HuH-7.5 (cell line): ENCODE measurements at regions not wholly inside any gene's neighbourhood (a gene's known extent, or its start where the extent isn't known, plus 50 kb on each side); places are given as distances from the start of the nearest gene placed in this dataset.
"Not testable (repeated sequence)": the region's sequence is repeated elsewhere in the genome, so short reads cannot be mapped to it uniquely, and the experiment has no call there.

Experiments
- DNase-seq: peaks from one replicate; pipeline ENCODE4 v3.0.0; 2011; ENCODE audit warnings: low spot score

DNA sequence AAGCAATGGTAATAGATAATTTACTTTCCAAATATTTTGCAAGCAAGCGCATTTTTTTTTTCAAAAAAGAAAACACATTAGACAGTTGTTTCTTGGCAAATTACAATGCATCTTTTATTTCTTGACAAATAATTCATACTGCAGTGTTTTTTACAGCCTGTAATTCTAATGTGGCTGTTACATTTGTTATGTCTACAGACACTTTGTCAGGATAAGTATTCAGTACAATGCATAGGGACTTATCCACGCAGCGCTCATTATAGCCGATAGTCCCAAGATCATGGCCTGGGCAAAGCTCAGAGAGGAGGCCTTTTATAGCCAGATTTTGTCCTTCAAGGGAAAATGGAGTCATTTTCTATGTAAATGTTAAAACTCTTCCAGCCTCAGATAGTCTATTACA lies 123.0 kb upstream of the FANCL start:
- no peak for DNase-seq

DNA sequence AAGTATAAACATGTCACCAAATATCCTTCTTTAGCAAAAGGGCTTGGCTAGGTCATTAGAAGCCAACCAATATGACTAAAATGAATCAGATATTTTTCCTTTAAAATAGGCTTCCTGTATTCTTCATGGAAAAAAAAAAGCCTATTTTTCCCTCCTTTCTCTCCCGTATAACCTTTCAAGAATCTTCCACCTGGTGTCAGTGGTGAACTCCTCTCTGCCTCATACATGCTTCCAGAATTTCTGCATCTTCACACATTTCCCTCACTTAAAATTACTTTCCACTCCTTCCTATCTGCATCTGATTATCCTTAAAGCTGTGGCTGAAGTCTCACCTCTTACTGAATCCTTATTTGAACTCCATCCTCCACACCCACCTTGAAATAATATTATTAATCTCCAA lies 116.9 kb upstream of the FANCL start:
- no peak for DNase-seq

DNA sequence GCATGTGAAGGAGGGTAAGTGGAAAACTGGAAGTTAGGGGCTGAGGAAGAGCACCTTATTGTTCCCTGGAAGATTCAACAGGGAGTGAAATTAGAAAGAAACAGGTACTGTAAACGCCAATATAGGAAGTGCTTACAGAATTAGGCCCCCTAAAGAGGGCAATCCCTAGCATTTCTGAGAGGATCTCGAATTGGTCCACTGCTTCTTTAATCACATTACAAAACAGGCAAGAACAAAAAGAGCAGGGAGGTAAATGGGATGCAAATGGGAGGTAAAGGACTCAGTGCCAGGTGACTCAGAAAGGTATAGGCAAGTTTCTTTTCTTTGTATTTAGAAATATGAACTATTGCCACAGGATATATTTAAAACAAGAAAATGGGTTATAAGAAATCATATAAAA lies 116.4 kb upstream of the FANCL start:
- DNase-seq, result no peak

DNA sequence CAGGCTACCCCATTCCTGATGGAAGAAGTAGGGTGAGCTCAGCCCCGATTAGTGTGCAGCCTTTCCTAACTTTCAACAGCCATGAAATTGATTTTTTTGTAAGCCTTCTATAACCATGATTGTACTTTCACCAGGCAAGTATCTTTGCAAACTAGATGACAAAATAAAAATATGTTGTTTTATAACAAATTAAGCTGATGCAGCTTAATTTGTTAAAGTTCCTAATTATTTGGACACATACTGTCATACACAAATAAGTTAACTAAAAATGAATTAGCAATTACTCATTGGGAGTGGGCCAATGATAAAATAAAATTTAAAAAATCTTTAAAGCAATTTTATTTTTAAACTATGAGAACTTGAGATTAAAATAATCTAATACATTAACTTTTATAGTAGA lies 113.1 kb upstream of the FANCL start:
- no peak for DNase-seq

DNA sequence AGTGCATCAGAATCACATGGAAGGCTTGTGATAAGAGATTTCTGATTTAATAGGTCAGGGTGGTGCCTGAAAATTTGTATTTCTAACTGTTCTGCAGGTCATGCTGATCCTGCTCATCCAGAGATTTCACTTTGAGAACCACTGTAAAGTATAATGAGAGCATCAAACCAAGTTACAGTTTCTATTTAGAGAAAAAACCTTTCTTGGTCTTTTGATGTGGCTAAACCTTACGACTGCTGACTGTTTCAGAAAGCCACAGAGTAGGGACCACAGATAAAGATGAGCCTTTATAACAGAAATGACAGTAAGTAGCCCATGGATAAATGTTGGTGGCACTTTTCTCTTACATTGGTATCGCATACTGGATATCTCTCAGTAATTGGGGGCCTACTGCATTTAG lies 109.4 kb upstream of the FANCL start:
- no peak for DNase-seq

DNA sequence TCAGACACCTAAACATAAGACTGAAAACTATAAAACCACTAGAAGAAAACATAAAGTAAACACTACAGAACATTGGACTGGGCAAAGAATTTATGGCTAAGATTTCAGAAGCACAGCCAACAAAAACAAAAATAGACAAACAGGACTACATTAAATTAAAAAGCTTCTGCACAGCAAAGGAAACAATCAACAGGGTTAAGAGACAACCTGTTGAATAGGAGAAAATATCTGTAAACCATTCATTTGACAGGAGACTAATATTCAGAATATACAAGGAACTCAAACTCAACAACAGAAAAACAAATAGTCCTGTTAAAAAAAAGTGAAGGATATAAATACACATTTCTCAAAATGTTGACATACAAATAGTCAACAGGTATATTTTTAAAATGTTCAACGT lies 106.7 kb upstream of the FANCL start:
- DNase-seq, result no peak

DNA sequence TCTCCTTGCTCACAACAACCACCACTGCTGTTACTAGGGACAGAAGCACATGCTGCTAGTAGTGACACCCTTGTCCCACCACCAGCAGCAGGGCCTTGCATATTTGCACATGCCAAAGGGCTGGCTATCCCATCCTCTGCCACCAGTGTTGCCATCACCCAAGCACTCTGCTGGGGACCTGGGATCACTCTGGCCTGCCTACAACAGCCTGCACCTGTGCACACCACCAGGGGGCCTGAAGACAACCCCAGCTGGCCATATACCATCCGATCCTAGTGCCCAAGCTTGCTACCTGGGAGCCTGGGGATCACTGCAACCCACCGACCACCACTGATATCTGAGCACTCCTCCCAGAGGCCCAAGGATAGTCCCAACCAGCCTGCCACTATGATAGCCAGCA lies 99.9 kb upstream of the FANCL start:
- no peak for DNase-seq

DNA sequence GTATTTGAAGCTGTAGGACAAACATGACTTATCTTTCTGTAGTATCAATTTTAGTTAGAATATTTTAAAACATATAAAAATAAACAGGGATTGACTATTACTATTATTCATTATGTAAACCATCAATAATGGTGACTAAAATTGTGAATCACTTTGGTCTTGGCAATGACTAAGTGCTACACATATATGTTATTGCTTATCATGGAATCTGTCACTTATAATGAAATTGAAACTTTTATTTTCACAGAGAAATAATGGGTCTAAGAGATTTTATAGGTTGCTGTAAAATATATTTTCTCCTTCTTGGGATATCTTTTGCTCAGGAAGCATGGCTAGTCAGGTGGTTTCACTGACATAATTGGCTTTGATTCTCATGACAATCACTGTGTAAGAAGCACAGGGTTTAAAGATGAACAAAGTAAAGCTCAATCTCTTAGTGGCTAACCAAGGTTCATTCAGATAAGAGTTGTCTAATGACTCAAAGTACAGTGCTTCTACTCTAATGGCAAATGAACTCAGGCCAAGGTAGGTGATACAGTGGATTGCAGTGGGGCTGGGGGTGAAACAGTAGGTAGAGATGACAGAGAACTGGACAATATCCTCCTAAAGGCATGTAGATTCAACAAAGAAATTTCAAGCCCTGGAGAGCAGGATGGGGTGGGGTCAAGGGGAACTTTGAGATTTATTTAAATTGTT lies 98.6 kb upstream of the FANCL start:
- no peak for DNase-seq

DNA sequence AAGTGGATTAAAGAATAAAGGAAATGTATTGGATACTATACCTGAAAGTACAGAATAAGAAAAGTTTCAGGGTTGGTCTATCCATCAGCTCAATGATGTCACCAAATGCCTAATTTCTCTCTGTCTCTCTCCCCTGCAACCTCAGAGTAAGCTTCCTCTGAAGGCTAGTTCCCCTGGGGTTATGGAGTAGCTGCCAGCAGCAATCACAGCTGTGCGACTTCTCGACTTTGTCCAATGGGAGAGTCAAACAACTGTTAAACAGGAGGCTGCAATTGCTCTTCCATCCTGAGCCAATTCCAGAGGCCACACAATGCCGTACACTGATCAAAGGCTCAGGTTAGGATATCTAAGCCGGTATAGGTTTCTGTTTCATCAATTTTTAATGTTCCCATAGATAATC lies 95.3 kb upstream of the FANCL start:
- no peak for DNase-seq

DNA sequence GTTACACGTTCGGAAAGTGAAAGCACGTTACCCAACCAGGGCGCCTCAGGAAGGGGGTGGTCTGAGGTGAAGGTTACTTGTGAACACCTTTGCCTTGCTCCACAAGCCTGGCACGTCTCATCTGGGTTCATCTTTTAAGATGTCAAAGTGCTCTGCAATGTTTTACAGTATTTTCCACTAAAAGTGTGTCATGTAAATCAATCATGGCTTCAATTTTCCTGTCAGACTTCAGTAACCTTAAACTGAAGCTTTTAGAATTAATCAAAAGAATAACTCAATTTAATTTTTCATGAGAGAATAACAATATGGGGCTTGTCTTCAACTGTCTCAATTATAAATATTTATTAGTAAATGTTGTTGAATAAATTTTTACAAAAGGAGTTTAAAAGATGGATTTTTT lies 93.3 kb upstream of the FANCL start:
- no peak for DNase-seq

DNA sequence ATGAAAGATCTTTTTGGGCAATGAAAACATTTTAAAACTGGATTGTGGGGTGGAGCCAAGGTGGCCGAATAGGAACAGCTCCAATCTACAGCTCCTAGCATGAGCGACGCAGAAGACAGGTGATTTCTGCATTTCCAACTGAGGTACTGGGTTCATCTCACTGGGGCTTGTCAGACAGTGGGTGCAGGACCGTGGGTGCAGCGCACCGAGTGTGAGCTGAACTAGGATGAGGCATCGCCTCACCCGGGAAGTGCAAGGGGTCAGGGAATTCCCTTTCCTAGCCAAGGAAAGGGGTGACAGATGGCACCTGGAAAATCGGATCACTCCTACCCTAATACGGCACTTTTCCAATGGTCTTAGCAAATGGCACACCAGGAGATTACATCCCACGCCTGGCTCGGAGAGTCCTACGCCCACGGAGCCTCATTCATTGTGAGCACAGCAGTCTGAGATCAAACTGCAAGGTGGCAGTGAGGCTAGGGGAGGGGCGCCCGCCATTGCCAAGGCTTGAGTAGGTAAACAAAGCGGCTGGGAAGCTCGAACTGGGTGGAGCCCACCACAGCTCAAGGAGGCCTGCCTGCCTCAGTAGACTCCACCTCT lies 84.3 kb upstream of the FANCL start:
- DNase-seq, result not testable (repeated sequence)

DNA sequence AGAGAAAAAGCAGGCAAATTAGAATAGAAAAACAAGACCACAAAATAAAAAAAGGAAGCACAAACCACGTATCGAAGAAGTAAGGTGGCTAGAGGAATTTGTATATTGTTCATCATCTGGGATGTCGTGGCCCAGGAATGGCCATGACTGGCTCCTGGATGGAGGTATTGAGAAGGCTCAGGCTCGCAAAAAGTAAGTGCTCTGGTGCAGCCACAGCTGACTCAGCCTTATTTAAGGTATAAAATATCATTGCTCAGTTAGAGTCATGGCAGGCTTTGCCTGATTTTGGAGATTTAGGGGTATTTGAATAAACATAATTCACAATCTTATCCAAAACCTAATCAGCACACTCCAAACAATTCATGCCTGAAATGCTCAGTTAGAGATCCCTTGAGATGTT lies 78.4 kb upstream of the FANCL start:
- no peak for DNase-seq

DNA sequence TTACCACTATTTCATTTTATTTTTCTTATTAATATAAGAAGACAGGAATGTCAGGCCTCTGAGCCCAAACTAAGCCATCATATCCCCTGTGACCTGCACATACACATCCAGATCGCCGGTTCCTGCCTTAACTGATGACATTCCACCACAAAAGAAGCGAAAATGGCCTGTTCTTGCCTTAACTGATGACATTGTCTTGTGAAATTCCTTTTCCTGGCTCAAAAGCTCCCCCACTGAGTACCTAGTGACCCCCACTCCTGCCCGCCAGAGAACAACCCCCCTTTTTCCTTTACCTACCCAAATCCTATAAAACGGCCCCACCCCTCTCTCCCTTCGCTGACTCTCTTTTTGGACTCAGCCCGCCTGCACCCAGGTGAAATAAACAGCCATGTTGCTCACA lies 77.8 kb upstream of the FANCL start:
- DNase-seq, result not testable (repeated sequence)

DNA sequence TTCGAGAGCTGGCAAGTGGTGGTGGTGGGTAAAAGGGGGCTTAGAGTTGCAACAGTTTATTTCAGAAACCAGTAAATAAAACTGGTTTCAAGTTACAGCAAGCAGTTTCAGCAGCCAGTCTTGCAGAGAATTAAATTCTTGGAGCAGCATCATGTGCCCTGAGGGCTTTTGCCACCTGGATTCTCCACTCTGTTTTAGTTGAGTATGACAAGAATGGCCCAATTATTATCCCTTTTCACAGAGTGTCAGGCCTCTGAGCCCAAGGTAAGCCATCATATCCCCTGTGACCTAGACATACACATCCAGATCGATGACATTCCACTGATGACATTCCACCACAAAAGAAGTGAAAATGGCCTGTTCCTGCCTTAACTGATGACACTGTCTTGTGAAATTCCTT lies 72.8 kb upstream of the FANCL start:
- no peak for DNase-seq

DNA sequence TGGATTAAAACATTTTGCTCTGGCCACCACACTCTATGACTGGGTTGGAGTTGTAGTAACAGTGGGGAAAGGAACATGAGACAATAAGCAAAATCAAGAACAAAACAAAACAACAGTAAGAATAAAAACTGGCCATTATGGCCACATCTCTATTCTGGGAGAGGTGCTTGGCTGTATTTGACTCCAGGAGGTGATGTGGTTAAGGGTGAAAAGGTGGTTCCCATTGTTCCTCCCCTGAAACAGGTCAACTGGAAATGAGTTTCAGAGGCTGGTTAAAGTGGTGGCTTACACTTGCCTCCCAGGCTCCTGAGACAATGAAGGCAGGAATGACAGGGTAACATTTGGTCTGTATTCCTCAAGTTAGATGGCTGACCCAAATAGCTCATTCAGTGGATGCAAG lies 67.3 kb upstream of the FANCL start:
- DNase-seq, result no peak

DNA sequence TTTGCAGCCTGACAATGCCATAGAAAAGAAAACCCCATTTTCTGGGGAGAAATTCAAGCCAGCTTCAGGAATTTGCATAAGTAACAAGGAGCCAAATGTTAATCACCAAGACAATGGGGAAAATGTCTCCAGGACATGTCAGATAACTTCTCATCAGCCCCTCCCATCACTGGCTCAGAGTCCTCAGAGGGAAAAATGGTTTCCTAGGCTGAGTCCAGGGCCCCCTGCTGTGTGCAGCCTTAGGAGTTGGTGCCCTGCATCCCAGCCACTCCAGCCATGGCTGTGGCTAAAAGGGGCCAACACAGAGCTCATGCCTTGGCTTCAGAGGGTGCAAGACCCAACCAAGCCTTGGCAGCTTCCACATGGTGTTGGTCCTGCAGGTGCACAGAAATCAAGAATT lies 63.7 kb upstream of the FANCL start:
- DNase-seq, result no peak

DNA sequence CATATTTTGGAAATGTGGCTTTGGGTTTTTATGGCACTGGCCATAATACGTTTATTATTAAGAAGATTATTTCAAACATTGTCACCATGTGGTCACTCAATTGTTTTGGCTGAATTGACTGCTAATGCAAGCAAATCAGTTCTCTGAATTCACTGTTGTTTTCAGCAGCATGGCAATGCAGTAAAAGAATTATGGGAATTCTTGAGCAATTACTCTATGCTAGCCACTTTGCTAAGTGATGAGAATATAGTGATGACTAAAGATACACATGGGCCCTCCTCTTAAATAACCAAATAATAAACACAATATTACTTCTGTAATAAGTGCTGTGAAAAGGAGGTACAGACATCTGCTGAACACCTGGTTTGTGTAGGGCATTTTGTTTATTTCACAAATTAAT lies 58.0 kb upstream of the FANCL start:
- no peak for DNase-seq

DNA sequence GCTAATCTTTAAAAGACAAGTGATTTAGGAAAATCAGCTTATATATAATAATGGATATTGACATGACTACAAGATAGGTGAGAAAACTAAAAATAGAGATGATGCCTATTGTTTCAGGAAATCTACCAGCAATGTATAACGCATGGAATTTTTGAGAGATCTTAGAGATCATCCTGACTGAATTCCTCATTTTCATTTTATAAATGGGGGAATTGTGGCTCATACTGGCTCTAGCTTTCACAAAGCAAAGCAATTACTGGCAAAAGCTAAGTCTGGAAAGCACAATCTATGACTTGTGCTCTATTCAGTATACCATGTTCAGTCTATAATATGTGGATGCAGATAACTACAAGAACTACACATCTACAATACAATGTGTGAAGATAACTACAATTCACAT lies 51.9 kb upstream of the FANCL start:
- DNase-seq, result no peak

DNA sequence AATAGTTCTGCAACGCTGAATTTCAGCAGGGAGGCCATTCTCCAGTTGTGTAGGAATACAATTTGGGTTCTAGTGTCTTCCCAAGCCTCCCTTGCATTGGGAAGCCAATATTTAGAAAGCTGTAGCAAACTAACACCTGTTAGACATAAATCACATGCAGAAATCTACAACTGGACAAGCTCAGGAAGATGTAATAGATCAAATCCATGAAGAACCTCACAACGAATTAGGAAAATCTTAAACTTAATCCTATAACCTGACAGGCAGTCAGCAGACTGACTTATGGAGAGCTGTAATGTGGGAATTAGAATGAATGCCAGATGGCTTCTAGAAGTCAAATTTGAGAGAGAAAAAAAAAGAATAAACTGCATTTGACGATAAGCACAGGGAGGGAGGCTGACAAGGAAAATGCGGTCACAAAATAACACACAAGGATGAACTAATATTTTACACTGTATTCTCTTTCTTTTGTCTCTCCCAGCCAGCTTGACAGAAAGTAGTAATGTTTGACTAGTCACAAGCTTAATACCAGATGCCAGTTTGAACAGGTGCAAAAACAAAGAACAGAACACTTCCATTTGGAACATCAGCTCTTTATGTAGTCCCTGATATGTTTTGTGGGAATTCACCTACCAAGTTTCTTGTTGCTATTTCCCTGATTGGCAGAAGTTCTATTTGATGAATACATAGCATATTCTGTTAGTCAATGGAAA lies 50.8 kb upstream of the FANCL start:
- DNase-seq, result no peak
